ENCODE measurements at regions not wholly inside any gene's neighbourhood (a gene's known extent, or its start where the extent isn't known, plus 50 kb on each side); places are given as distances from the start of the nearest gene placed in this dataset.

GRCh38 chr5:38648703-38649291, 92.4 kb upstream of the LIFR start:
- TF ChIP-seq CTCF (IDR thresholded peaks at IDR 0.05 in 8 of 11, conservative IDR thresholded peaks at IDR 0.05 in 3 of 11) (no peak), POLR2A (IDR thresholded peaks at IDR 0.05) (no peak)

Measured in spleen (tissue), 7 donors.